Peyer's patch (tissue), 4 donors: ENCODE measurements at regions not wholly inside any gene's neighbourhood (a gene's known extent, or its start where the extent isn't known, plus 50 kb on each side); places are given as distances from the start of the nearest gene placed in this dataset.

Source experiments
- POLR2A ChIP-seq, 2 donors: fragments of 450-650 bp; IDR thresholded peaks; one replicate each; pipeline ENCODE4 v1.5.1; 2017; ENCODE audit warnings: antibody characterized with exemption in 2 of 2, mild to moderate bottlenecking in 2 of 2, moderate library complexity in 2 of 2
- TF ChIP-seq, protein P1 (sequence below), 6 experiments: fragments of 450-650 bp in 4 of 6; fragments of 200-600 bp in 2 of 6; sonication (generic) in 1 of 6; IDR thresholded peaks; one replicate each; pipeline ENCODE4 v1.5.1; 2017 to 2019; ENCODE audit warnings: antibody characterized with exemption in 6 of 6, mild to moderate bottlenecking in 3 of 6, moderate library complexity in 1 of 6

DNA sequence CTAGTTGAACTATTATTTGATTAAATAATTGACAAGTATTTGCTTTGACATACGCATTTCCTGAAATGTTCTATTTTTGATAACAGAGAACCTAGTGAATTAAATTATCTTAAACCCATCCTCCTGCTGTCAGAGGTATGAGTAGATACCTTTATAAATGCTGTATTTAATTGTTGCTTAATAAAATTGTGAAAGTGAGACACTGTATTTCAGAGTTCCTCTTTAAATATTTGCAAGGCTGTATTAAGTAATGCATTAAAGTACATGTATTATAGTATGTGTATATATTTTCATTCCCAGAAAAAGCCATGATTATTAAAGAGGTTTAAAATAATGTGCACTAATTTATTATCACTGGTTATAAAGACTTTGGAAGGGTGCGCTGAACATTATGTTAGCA, 483.8 kb downstream of the TFAP2B start:
- TF ChIP-seq, protein P1, sequence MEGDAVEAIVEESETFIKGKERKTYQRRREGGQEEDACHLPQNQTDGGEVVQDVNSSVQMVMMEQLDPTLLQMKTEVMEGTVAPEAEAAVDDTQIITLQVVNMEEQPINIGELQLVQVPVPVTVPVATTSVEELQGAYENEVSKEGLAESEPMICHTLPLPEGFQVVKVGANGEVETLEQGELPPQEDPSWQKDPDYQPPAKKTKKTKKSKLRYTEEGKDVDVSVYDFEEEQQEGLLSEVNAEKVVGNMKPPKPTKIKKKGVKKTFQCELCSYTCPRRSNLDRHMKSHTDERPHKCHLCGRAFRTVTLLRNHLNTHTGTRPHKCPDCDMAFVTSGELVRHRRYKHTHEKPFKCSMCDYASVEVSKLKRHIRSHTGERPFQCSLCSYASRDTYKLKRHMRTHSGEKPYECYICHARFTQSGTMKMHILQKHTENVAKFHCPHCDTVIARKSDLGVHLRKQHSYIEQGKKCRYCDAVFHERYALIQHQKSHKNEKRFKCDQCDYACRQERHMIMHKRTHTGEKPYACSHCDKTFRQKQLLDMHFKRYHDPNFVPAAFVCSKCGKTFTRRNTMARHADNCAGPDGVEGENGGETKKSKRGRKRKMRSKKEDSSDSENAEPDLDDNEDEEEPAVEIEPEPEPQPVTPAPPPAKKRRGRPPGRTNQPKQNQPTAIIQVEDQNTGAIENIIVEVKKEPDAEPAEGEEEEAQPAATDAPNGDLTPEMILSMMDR (IDR thresholded peaks at IDR 0.05): no peak
- no peak for TF ChIP-seq POLR2A (IDR thresholded peaks at IDR 0.05)
